ENCODE measurements at regions not wholly inside any gene's neighbourhood (a gene's known extent, or its start where the extent isn't known, plus 50 kb on each side); places are given as distances from the start of the nearest gene placed in this dataset.
A peak's percentile ranks its signal among the peaks of the same experiment; 100 is the strongest.

- DNase-seq, result no peak
Observed at GRCh38 chr13:34004676-34005075, 186.7 kb downstream of the RFC3 start.

- no peak for DNase-seq
Observed at GRCh38 chr13:34006011-34006410, 188.1 kb downstream of the RFC3 start.

- DNase-seq, result peak; percentile 50
Observed at GRCh38 chr13:34011552-34012085, 193.7 kb downstream of the RFC3 start.

DNA sequence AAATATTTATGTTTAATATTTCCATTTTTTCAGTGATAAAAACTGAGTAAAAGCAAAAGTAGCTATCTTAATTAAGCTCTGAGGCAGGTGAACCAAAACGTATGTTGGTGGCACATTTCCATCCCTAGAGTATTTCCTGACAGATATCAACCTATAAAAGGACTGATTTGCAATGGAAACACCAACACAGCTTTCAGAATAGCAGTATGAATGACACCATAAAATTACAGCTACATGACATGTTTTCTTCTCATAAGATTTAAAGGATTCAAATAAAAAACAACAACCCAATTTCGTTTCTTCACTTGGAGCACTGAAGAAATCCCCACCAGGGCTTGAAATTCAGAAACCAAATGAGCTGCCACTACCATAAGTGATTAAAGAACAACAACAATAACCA, 194.4 kb downstream of the RFC3 start:
- no peak for DNase-seq

- no peak for DNase-seq
Observed at GRCh38 chr13:34013061-34013460, 195.1 kb downstream of the RFC3 start.

GRCh38 chr13:34017231-34017630, 199.3 kb downstream of the RFC3 start:
- DNase-seq, result no peak

DNA sequence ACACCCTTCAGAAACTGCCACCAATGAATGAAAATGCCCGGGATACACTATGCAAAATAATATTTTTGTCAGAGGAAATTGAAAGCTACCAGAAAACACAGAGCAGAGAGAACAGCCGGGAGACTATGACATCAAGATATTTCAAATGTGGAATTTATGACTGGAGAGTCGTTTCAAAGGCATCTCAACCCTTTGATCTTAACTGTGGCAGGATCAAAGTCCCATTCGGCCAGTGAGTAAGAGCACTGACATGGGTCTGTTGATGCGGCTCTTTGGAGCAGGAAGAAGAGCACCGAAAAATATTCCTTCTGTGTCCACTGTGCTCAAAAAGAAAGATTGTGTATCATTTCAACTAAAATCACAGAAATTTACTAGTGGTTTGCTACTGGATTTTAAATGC, 201.9 kb downstream of the RFC3 start:
- no peak for DNase-seq

DNA sequence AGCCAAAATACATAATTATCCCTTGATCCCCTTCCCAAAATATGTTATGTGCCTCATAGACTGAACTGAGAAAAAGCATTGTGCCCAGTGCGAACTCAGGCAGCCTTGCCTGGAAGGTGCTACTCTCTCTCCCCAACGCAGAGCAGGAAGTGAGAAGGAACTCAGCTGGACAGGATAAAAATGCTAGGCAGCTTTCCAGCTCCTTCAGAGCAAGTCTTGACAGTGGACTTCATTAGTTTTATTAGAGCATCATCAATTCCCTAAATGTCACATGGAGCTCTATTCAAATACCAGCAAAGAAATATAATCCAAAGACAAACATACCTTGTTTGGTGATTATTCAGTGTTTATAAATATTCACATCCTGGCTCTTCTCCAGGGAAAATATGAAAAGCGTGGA, 202.4 kb downstream of the RFC3 start:
- peak; percentile 82 for DNase-seq

GRCh38 chr13:34021619-34022018, 203.7 kb downstream of the RFC3 start:
- no peak for DNase-seq

DNA sequence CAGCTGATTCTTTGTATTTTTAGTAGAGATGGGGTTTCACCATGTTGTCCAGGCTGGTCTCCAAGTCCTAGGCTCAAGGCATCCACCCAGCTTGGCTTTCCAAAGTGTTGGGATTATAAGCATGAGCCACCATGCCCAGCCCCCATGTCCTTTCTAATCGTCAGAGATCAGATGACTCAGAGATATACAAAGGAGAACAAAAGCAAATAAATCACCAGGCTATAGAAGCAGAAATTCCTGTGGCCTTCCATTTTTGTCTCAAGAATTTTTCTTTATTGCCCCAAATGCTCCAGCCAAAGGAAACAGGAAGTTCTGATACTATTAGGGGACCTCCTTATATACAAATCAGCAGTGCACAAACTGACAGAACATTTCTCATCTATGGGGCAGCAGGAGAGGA, 207.8 kb downstream of the RFC3 start:
- DNase-seq, result no peak

GRCh38 chr13:34026308-34026707, 208.4 kb downstream of the RFC3 start:
- no peak for DNase-seq

GRCh38 chr13:34028496-34029442, 210.8 kb downstream of the RFC3 start:
- DNase-seq, result no peak

DNA sequence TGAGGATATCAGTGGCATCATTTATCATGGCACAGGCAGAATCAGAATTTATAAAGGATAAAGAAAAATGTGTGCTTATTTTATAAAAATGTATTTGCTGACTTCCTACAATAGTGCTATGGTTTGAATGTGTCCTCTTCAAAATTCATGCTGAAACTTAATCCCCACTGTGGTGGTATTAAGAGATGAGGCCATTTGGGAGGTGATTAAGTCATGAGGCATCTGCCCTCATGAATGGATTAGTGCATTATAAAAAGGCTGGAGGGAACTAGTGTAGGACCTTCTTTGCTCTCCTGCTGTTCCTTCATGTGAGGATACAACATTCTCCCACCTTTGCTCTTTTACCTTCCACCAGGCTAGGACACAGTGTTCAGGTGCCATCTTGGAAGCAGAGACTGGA, 212.8 kb downstream of the RFC3 start:
- DNase-seq, result no peak

DNA sequence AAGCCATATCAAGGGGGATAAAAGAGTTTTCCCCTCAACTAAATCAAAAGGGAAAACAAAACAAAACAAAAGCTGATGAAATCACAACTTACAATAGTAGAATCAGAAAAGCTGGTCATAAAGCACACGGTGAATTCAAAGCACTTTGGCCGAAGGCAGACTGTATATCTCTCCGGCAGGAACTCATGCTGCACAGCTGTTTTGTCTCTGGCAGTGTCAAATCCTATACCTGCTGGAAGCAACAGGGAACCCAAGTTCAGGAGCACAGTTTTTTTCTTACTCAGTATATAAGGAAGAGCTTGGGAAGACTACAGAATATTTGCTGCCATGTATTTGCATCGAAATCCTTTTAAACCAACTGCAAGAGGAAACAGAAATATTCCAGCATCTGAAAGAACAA, 213.7 kb downstream of the RFC3 start:
- peak; percentile 99 for DNase-seq

DNA sequence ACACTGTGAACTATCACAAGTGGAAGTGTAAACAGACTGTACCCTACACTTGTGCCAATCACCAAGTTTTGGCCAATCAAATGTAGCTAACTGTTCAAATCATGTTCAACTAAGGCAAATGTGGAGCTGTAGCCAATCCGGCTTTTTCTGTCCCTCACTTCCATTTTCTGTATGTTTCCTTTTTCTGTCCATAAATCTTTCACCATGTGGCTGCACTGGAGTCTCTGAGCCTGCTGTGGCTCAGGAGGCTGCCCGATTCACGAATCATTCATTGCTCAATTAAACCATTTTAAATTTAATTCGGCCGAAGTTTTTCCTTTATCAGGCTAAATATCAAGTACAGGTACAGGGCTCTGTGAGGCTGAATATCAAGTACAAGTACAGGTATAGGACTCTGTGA, 216.5 kb downstream of the RFC3 start:
- no peak for DNase-seq

- no peak for DNase-seq
Observed at GRCh38 chr13:34035178-34035577, 217.2 kb downstream of the RFC3 start.

- DNase-seq, result peak; percentile 46
Observed at GRCh38 chr13:34035676-34036325, 217.9 kb downstream of the RFC3 start.

GRCh38 chr13:34037636-34038540, 219.9 kb downstream of the RFC3 start:
- no peak for DNase-seq

DNA sequence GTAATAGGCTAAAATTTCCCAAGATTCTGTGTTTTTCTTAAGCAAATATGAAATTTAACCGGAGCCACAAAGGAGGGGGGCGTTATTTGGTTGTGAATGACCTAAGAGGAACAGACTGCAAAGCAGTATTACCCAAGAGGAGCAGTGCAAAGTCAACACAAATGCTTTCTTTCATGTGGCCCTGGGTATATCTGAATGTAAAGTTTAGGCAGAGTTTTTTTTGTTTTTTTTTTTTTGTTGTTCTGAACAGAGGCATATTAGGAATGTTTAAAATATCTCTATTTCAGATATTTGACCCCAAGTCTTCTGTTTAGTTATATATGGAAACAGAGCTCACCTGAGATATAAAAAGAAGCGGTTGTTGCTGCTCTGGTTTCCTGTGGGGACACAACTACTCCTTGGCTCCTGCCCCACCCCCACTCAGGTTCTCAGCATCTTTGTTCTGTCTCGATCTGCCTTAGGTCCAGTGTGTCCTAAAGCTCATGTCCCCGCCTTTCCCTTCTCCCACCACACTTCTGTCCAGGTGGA, 220.7 kb downstream of the RFC3 start:
- no peak for DNase-seq

DNA sequence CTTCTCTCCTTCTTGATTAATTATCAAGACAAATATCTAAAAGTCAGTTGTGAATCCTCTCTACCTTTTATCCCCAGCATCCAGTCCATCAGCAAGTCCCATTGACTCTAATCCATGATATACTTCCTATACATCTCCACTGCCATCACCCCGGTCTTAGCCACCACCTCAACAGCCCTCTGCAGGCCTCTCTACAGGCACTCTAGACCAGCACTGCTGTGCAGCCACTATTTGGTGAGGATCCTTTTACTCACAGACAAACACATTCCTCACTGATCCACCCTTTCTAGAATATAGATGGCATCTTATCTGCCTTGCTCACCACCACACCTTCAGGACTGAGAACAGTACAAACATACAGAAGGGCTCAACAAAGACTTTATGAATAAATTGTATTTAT, 221.7 kb downstream of the RFC3 start:
- DNase-seq, result no peak

DNA sequence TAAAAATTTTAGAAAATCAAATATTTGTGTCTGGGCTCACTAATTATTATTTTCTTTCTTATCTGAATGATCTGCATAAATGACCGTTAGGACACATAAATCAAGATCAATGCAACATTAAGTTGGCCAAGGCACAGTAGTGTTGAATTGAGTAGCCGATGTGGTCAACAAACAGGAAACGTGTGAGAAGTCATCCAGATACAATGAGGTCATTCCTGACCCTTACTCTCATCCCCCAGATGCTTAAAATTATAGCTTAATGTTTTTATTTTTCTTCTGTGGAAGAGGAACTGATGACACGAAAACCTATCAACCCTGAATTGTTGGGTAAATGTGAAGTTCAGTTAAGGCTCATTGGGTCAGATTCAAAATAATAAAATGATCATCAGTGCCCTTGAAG, 222.9 kb downstream of the RFC3 start:
- DNase-seq, result no peak

DNA sequence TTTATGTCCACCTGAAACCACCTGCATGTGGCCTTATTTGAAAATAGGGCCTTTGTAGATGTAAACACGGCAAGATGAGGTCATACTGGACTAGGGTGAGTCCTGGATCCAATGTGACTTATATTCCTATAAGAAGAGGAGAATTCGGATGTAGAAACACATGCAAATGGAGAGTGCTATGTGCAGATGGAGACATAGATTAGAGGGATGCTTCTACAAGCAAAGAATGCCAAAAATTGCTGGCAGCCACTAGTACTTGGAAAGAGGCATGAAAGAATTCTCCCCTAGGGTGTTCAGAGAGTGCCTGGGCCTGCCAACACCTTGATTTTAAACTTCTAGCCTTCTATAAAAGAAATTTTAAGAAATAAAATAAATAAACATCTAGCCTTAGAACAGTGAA, 226.1 kb downstream of the RFC3 start:
- DNase-seq, result no peak

DNA sequence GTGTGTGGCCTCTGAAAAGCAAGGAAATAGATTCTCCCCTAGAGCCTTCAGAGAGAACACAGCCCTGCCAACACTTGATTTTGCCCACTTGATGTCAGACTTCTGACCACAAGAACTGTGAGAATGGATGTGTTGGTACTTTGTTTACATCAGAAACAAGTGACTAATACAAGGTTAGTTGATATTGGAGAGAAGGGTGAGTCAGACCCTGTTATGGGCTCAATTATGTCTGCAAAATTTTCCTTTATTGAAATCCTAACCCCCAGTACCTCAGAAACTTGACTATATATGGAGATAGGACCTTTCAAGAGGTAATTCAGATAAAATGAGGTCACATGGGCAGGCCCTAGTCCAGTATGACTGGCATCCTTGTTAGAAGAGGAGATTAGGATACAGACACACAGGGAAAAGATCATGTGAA, 226.7 kb downstream of the RFC3 start:
- DNase-seq, result no peak

Data from NCI-H526 treated with DMSO at 0.1 percent for 48 hours (cell line).